ENCODE measurements at regions not wholly inside any gene's neighbourhood (a gene's known extent, or its start where the extent isn't known, plus 50 kb on each side); places are given as distances from the start of the nearest gene placed in this dataset.

DNA sequence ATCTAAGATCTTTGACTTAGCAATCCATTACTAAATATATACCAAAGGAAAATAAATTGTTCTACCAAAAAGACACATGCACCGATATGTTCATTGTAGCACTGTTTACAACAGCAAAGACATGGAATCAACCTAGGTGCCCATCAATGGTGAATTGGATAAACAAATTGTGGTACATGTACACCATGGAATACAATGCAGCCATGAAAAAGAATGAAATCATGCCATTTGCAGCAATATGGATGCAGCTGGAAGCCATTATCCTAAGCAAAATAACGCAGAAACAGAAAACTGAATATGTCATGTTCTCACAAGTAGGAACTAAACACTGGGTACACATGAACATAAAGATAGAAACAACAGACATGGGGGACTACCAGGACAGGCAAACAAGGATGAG lies 589.5 kb downstream of the IRX1 start:
- POLR2A ChIA-PET, result no interaction called here
- no peaks in the 10 kb centered on the region for H3K27me3 Mint-ChIP-seq
- no peak for DNase-seq
- CTCF ChIA-PET, result no interaction called here
- H3K36me3 Mint-ChIP-seq (ENCODE audit: low read depth), result no peaks in the 10 kb centered on the region
- TF ChIP-seq, protein P1, sequence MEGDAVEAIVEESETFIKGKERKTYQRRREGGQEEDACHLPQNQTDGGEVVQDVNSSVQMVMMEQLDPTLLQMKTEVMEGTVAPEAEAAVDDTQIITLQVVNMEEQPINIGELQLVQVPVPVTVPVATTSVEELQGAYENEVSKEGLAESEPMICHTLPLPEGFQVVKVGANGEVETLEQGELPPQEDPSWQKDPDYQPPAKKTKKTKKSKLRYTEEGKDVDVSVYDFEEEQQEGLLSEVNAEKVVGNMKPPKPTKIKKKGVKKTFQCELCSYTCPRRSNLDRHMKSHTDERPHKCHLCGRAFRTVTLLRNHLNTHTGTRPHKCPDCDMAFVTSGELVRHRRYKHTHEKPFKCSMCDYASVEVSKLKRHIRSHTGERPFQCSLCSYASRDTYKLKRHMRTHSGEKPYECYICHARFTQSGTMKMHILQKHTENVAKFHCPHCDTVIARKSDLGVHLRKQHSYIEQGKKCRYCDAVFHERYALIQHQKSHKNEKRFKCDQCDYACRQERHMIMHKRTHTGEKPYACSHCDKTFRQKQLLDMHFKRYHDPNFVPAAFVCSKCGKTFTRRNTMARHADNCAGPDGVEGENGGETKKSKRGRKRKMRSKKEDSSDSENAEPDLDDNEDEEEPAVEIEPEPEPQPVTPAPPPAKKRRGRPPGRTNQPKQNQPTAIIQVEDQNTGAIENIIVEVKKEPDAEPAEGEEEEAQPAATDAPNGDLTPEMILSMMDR (IDR thresholded peaks at IDR 0.05), result no peak
- peaks cover 12% of the 10 kb centered on the region for H3K9me3 Mint-ChIP-seq
- no peak overlapping the region for H3K27ac Mint-ChIP-seq
- no peaks in the 10 kb centered on the region for H3K4me1 Mint-ChIP-seq
- intact Hi-C loops (cut with micrococcal nuclease), result no loop called here
- H3K4me3 Mint-ChIP-seq, result no peak overlapping the region
- ATAC-seq (ENCODE audit: low read depth), result no peak

DNA sequence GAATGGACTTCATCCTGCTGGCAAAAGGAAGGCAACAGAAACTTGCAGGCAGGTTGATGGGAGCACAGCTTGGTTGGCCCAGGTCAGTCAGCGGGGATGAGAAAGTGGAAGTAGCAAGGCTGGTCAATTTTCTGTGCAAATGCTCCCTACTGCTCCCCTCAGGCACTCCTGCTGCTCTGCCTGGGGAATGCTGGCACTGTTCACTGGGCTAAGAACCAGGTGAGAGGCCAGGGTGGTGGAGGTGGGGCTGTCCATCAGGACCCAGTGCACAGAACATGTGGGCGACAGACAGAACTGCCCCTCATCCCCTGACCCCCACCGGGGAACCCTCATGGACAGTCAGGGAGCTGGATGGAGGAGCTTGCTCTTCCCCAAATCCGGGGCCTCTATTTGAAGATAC lies 593.1 kb downstream of the IRX1 start:
- POLR2A ChIA-PET, result no interaction called here
- CTCF ChIA-PET, result no interaction called here
- no peak overlapping the region for H3K4me3 Mint-ChIP-seq
- TF ChIP-seq, protein P1 (IDR thresholded peaks at IDR 0.05), result no peak
- H3K27ac Mint-ChIP-seq, result no peak overlapping the region
- intact Hi-C loops (cut with micrococcal nuclease), result no loop called here
- H3K27me3 Mint-ChIP-seq, result no peaks in the 10 kb centered on the region
- DNase-seq, result no peak
- no peaks in the 10 kb centered on the region for H3K36me3 Mint-ChIP-seq (ENCODE audit: low read depth)
- H3K4me1 Mint-ChIP-seq, result no peaks in the 10 kb centered on the region
- ATAC-seq (ENCODE audit: low read depth), result no peak
- H3K9me3 Mint-ChIP-seq, result peaks cover 9% of the 10 kb centered on the region

DNA sequence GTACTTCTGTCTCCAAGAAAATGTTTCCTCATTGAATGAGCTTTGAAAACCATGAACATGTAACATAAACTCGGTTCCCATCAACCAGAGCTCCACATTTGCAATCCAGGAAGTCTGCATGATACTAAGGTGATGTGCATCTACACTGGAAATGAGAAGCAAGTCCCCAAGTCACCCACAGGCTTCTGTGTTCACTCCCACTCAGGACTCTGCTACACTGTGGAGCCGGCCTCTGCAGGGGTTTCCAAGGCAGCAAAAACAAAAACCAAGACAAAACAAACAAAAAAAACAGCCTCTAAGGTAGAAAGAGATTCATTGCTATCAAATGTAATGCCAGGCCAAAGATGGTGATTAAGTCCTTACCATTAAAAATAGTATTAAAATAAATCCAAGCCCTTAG lies 593.7 kb downstream of the IRX1 start:
- TF ChIP-seq, protein P1 (IDR thresholded peaks at IDR 0.05), result no peak
- ATAC-seq (ENCODE audit: low read depth), result no peak
- no peak overlapping the region for H3K4me3 Mint-ChIP-seq
- DNase-seq, result no peak
- peaks cover 8% of the 10 kb centered on the region for H3K9me3 Mint-ChIP-seq
- intact Hi-C loops (cut with micrococcal nuclease), result no loop called here
- H3K36me3 Mint-ChIP-seq (ENCODE audit: low read depth), result no peaks in the 10 kb centered on the region
- no peak overlapping the region for H3K27ac Mint-ChIP-seq
- no peaks in the 10 kb centered on the region for H3K4me1 Mint-ChIP-seq
- ChIA-PET CTCF (no interaction called here), POLR2A (no interaction called here)
- no peaks in the 10 kb centered on the region for H3K27me3 Mint-ChIP-seq

DNA sequence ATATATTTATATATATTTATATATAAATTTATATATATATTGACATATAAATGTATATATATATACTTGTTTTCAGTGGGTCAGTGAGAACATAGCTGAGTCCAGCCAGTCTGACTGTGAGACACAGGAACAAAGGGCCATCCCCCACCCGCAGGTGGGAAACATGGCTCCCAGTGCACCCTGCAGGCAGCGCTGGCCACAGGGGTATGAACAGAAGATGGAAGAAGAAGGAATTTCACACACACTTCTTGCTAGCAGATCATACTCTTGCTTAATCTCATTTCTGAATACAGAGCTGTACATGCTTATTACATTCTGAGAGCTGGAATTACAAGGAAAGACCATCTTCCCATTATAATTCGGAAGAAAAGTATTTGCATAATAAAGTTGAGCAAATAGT lies 595.4 kb downstream of the IRX1 start:
- Mint-ChIP-seq H3K27me3 (no peaks in the 10 kb centered on the region), H3K27ac (no peak overlapping the region), H3K9me3 (no peaks in the 10 kb centered on the region), H3K4me3 (no peak overlapping the region), H3K4me1 (no peaks in the 10 kb centered on the region), H3K36me3 (ENCODE audit: low read depth) (no peaks in the 10 kb centered on the region)
- ATAC-seq (ENCODE audit: low read depth) (no peak), DNase-seq (no peak)
- TF ChIP-seq, protein P1 (IDR thresholded peaks at IDR 0.05), result no peak
- intact Hi-C loops (cut with micrococcal nuclease), result no loop called here
- POLR2A ChIA-PET, result no interaction called here
- CTCF ChIA-PET, result no interaction called here

DNA sequence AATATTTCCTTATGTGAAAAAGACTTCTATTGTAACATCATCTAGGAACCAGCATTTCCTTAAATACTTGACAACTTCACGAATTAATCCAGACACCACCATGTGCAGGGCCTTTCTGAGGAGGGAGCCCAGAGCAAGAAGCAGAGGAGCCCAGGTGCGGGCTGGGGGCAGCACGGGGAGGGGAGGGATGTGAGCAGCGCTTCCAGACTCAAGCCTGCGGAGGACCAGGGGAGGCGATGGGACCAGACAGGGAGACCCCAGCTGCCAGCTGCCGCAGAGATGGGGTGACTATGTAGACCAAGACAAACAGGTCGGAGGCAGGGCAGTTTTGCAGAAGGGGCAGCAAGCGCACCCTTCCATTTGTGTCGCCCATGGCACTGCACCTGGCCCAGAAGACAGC lies 596.1 kb downstream of the IRX1 start:
- intact Hi-C loops (cut with micrococcal nuclease), result no loop called here
- ChIA-PET POLR2A (no interaction called here), CTCF (no interaction called here)
- Mint-ChIP-seq H3K4me3 (no peak overlapping the region), H3K9me3 (no peaks in the 10 kb centered on the region), H3K27ac (no peak overlapping the region), H3K36me3 (ENCODE audit: low read depth) (no peaks in the 10 kb centered on the region), H3K4me1 (no peaks in the 10 kb centered on the region), H3K27me3 (no peaks in the 10 kb centered on the region)
- no peak for DNase-seq
- TF ChIP-seq, protein P1 (IDR thresholded peaks at IDR 0.05), result no peak
- no peak for ATAC-seq (ENCODE audit: low read depth)

Data from activated B cell treated with CpG ODN at 0.5 μM for 24 hours (primary cell).